ENCODE measurements at regions not wholly inside any gene's neighbourhood (a gene's known extent, or its start where the extent isn't known, plus 50 kb on each side); places are given as distances from the start of the nearest gene placed in this dataset.

DNA sequence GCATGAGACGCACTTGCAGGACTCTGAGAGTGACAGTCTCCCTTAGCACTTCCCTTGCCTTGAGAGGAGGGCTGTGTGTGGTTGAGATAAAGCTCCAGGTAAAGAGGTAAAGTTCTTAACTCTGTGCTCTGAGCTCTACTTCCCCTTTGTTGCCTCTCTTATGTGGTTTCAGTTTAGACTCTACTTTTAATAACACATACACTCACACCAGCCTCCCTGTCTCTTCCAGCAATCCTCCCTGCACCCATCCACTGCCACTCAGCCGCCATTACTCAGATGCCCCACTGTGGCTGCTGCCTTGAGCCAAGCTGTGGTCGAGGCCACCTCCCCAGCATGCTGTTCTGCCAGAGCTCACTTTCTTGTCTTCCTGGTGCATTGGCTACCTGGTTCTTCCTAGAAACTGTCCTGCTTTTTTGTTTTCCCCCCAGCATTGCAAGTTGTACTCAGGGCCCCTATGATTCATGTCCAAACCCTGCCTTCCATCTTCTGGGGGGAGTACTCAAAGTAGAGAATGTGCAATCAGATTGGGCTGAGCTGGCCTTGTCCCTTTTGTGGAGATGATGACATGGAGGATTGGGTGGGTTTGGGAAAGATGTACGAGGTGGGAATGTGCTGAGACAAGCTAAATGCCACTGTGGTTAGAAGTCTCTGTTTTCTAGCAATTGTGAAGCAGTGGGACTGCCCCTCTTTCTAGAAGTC is 115.5 kb upstream of the PARP11 start:
- no peak for ATAC-seq
- TF ChIP-seq CSDC2 (CRISPR knock-in tag; IDR thresholded peaks at IDR 0.05), result no peak

DNA sequence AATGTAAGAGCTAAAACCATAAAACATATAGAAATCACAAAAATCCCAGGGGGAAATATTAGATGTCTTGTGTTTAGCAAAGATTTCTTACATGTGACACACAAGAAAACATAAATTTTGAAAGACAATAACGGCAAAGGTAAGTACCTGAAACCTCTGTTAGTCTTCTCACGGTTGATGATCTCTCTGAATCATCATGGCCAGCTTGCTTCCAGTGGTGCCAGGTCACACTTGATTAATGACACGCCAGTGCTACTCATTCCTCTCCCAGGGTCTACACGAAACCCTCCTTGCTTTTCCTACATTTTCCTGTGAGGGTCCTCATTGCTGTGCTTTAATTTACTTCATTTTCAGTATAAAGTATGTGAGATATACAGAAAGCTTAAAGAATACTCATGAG is 114.4 kb upstream of the PARP11 start:
- ATAC-seq, result no peak
- TF ChIP-seq ZFP30 (CRISPR knock-in tag; IDR thresholded peaks at IDR 0.05), result no peak
- no peak for TF ChIP-seq ZNF8 (CRISPR knock-in tag; IDR thresholded peaks at IDR 0.05)
- TF ChIP-seq PPARA (CRISPR knock-in tag; IDR thresholded peaks at IDR 0.05; ENCODE audit: borderline replicate concordance), result no peak
- TF ChIP-seq ZC3H10 (CRISPR knock-in tag; IDR thresholded peaks at IDR 0.05), result no peak

DNA sequence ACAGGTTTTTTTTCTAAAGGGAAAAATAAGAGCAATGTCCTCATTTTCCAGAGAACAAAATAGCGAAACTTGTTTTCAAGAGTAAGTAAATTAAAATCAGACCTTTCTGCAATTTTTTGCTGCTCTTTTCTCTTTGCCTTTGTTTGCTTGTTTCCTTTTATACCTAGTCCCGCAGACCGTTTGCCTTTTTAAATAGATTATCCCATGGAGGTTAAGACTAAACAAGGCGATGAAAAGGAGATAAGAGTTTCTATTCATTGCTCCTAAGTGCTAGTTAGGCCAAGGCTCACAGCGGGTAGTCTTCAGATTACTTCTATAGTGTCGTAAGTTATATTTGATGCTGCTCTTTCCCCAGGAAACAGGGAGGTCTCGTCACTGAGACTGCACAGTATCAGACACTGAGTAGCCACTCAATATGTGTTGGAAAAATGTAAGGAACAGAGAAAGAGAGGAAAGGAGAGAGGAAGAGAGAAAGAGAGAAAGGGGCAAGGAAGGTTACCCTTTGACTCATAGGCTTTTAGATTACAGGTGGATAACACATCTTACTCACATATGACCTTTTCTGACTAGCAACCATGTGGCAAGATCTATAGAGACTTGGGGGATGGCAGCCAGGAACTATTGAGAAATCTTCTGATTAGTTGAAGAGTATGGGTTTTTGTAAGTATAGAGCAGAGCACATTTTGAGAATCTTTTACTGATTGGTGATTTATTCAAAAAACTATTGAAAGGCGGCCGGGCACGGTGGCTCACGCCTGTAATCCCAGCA is 107.5 kb upstream of the PARP11 start:
- no peak for TF ChIP-seq GLIS3 (CRISPR knock-in tag; IDR thresholded peaks at IDR 0.05)
- TF ChIP-seq ARNTL (CRISPR knock-in tag; IDR thresholded peaks at IDR 0.05; ENCODE audit: borderline replicate concordance, low read depth), result no peak
- no peak for ATAC-seq

DNA sequence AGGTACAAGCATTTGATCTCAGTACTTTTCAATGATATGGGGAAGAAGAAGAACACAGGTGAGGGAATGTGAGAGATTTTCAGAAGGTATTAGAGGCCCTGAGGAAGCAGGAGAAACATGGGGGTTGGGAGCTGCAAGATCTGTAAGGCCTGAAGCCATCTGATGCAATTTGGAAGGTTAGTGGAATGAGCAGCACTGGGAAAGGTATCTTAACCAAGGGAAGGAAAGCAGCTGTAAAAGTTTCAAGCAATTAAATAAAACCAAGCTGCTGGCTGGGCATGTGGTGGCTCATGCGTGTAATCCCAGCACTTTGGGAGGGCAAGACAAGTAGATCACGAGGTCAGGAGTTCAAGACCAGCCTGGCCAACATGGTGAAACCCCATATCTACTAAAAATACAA is 104.4 kb upstream of the PARP11 start:
- no peak for ATAC-seq
- TF ChIP-seq TCF4 (CRISPR knock-in tag; IDR thresholded peaks at IDR 0.05; ENCODE audit: borderline replicate concordance), result no peak
- TF ChIP-seq, protein P1, sequence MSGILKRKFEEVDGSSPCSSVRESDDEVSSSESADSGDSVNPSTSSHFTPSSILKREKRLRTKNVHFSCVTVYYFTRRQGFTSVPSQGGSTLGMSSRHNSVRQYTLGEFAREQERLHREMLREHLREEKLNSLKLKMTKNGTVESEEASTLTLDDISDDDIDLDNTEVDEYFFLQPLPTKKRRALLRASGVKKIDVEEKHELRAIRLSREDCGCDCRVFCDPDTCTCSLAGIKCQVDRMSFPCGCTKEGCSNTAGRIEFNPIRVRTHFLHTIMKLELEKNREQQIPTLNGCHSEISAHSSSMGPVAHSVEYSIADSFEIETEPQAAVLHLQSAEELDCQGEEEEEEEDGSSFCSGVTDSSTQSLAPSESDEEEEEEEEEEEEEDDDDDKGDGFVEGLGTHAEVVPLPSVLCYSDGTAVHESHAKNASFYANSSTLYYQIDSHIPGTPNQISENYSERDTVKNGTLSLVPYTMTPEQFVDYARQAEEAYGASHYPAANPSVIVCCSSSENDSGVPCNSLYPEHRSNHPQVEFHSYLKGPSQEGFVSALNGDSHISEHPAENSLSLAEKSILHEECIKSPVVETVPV (CRISPR knock-in tag; IDR thresholded peaks at IDR 0.05), result no peak

DNA sequence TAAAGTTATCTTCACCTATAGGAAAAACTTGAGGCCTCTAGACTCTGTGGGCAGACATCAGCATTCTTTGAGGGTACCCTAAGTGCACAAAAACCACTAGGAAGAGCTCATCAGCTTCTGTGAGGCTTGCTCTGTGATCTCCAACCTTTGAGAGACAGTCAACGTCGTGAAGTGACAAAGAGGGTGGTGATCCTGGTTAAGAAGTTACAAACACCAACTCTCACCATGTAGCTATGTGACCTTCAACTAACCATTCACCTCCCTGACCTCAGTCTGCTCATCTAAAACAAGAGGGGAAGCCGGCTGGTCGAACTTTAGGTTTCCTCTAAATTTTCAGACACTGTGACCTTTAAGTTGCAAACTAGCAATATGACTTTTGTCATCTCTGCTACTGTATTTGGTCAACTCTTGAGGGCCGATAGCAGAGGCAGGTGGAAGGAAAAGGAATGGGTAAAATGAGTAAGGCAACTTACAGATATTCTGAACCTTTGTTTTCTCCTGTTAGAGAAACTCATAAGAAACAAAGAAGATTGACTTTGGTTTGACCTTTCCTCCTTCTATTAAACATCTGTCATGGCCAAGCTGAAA is 103.2 kb upstream of the PARP11 start:
- no peak for TF ChIP-seq TCF4 (CRISPR knock-in tag; IDR thresholded peaks at IDR 0.05; ENCODE audit: borderline replicate concordance)
- TF ChIP-seq ESRRG (CRISPR knock-in tag; IDR thresholded peaks at IDR 0.05), result no peak
- no peak for TF ChIP-seq OSR1 (CRISPR knock-in tag; IDR thresholded peaks at IDR 0.05)
- no peak for ATAC-seq

DNA sequence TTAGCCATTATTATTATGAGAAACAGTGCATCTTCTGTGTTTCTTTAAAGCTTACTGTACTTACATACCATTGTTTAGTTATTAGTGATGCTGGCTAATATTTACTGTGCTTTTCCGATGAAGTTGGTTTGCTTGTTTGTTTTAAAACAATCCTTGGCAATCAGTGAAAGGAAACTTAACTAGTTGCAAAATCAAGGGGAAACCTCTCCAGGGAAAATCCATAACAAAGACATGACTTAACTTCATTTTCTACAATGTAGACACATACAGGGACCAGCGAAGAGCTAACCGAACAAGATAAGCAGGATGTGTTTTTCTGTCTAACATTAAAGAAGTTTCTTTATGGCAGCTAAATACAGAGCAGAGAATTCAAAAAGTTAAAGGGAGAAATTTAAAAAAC is 102.5 kb upstream of the PARP11 start:
- ATAC-seq, result no peak
- TF ChIP-seq TOX (CRISPR knock-in tag; IDR thresholded peaks at IDR 0.05; ENCODE audit: borderline replicate concordance), result no peak
- no peak for TF ChIP-seq ARNTL (CRISPR knock-in tag; IDR thresholded peaks at IDR 0.05; ENCODE audit: borderline replicate concordance, low read depth)
- no peak for TF ChIP-seq BACH2 (CRISPR knock-in tag; IDR thresholded peaks at IDR 0.05; ENCODE audit: borderline replicate concordance)
- TF ChIP-seq CSDC2 (CRISPR knock-in tag; IDR thresholded peaks at IDR 0.05), result no peak
- no peak for TF ChIP-seq ZFP30 (CRISPR knock-in tag; IDR thresholded peaks at IDR 0.05)
- TF ChIP-seq ZNF8 (CRISPR knock-in tag; IDR thresholded peaks at IDR 0.05), result no peak
- TF ChIP-seq ZC3H10 (CRISPR knock-in tag; IDR thresholded peaks at IDR 0.05), result no peak
- TF ChIP-seq SNAI2 (CRISPR knock-in tag; IDR thresholded peaks at IDR 0.05), result no peak
- TF ChIP-seq ZNF565 (CRISPR knock-in tag; conservative IDR thresholded peaks at IDR 0.05; ENCODE audit: low read depth), result no peak
- no peak for TF ChIP-seq GLIS3 (CRISPR knock-in tag; IDR thresholded peaks at IDR 0.05)
- TF ChIP-seq TCF4 (CRISPR knock-in tag; IDR thresholded peaks at IDR 0.05; ENCODE audit: borderline replicate concordance), result no peak
- TF ChIP-seq, protein P2, sequence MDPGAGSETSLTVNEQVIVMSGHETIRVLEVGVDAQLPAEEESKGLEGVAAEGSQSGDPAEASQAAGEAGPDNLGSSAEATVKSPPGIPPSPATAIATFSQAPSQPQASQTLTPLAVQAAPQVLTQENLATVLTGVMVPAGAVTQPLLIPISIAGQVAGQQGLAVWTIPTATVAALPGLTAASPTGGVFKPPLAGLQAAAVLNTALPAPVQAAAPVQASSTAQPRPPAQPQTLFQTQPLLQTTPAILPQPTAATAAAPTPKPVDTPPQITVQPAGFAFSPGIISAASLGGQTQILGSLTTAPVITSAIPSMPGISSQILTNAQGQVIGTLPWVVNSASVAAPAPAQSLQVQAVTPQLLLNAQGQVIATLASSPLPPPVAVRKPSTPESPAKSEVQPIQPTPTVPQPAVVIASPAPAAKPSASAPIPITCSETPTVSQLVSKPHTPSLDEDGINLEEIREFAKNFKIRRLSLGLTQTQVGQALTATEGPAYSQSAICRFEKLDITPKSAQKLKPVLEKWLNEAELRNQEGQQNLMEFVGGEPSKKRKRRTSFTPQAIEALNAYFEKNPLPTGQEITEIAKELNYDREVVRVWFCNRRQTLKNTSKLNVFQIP (CRISPR knock-in tag; IDR thresholded peaks at IDR 0.05; ENCODE audit: borderline replicate concordance, low read depth), result no peak
- no peak for TF ChIP-seq ZFP3 (CRISPR knock-in tag; IDR thresholded peaks at IDR 0.05)
- TF ChIP-seq, protein P3, sequence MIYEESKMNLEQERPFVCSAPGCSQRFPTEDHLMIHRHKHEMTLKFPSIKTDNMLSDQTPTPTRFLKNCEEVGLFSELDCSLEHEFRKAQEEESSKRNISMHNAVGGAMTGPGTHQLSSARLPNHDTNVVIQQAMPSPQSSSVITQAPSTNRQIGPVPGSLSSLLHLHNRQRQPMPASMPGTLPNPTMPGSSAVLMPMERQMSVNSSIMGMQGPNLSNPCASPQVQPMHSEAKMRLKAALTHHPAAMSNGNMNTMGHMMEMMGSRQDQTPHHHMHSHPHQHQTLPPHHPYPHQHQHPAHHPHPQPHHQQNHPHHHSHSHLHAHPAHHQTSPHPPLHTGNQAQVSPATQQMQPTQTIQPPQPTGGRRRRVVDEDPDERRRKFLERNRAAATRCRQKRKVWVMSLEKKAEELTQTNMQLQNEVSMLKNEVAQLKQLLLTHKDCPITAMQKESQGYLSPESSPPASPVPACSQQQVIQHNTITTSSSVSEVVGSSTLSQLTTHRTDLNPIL (CRISPR knock-in tag; IDR thresholded peaks at IDR 0.05; ENCODE audit: low read depth), result no peak
